ENCODE measurements at regions not wholly inside any gene's neighbourhood (a gene's known extent, or its start where the extent isn't known, plus 50 kb on each side); places are given as distances from the start of the nearest gene placed in this dataset.

- dilution Hi-C loops (cut with MboI; ENCODE audit: extremely low pct_ligation_motif_present, low sequenced_read_pairs), result no loop called here
- TF ChIP-seq EZH2 (IDR thresholded peaks at IDR 0.05; ENCODE audit: borderline replicate concordance, low read depth, low read length, severe bottlenecking), result no peak
- no peak for TF ChIP-seq GATA2 (IDR thresholded peaks at IDR 0.05; ENCODE audit: insufficient read depth, insufficient read length, low read depth, low read length)
- no peak for TF ChIP-seq CTCF (IDR thresholded peaks at IDR 0.05; ENCODE audit: extremely low read depth in 1 of 2, insufficient read depth in 1 of 2, low read depth in 1 of 2, low read length in 2 of 2)
- no peak for TF ChIP-seq JUN (IDR thresholded peaks at IDR 0.05; ENCODE audit: borderline replicate concordance, insufficient read depth, insufficient read length, low read depth)
- TF ChIP-seq MYC (IDR thresholded peaks at IDR 0.05; ENCODE audit: low read depth, low read length), result no peak
- TF ChIP-seq MAX (IDR thresholded peaks at IDR 0.05; ENCODE audit: insufficient read depth, insufficient read length), result no peak
- no peak for TF ChIP-seq FOS (IDR thresholded peaks at IDR 0.05; ENCODE audit: borderline replicate concordance, insufficient read depth, low read length)
- TF ChIP-seq POLR2AphosphoS5 (IDR thresholded peaks at IDR 0.05; ENCODE audit: insufficient read depth, low read depth, low read length), result no peak
- TF ChIP-seq POLR2A (IDR thresholded peaks at IDR 0.05; ENCODE audit: low read depth, low read length), result no peak
- ChIA-PET POLR2A (no interaction called here), CTCF (interaction anchor here (1.3 kb wide), 1 partner anchor 13 kb away, joined by 3 read pairs; no protein-coding TSS in a partner anchor)
- intact Hi-C loops (cut with micrococcal nuclease), result no loop called here
- Histone ChIP-seq H3K9ac (replicated peaks; ENCODE audit: extremely low read depth, insufficient read depth, low read length) (no peak overlapping the region), H3K9me1 (replicated peaks; ENCODE audit: control insufficient read depth, extremely low read depth, insufficient read depth, low read length) (no peaks in the 10 kb centered on the region), H3K36me3 (ENCODE audit: control insufficient read depth in 2 of 2, extremely low read depth in 1 of 2, insufficient read depth in 2 of 2, low read length in 2 of 2) (no peaks in the 10 kb centered on the region), H4K20me1 (replicated peaks; ENCODE audit: control insufficient read depth, extremely low read depth, insufficient read depth, low read length) (no peaks in the 10 kb centered on the region), H3K27me3 (ENCODE audit: control insufficient read depth in 2 of 2, insufficient read depth in 2 of 2, low read length in 2 of 2) (no peaks in the 10 kb centered on the region), H3K4me3 (replicated peaks in 1 of 3; ENCODE audit: insufficient read depth in 1 of 3, low read depth in 1 of 3, low read length in 3 of 3) (no peak overlapping the region), H3K4me1 (ENCODE audit: control insufficient read depth, extremely low read depth, insufficient read depth, low read length) (no peaks in the 10 kb centered on the region), H3K79me2 (ENCODE audit: control insufficient read depth, insufficient read depth, low read length) (no peaks in the 10 kb centered on the region), H3K9me3 (replicated peaks; ENCODE audit: control insufficient read depth, insufficient read depth, low read length) (no peaks in the 10 kb centered on the region), H3K4me2 (ENCODE audit: insufficient read depth, low read length) (no peak overlapping the region), H2AFZ (ENCODE audit: low read depth, low read length) (no peak overlapping the region), H3K27ac (ENCODE audit: insufficient read depth, low read depth, low read length) (no peak overlapping the region)
- BruUV-seq (replicated peaks), result no TSS peak
- DNase-seq (ENCODE audit: low read depth, low spot score) (no peak), FAIRE-seq (no peak)
These were observed 753.2 kb upstream of the B3GALT2 start for GRCh38 chr1:193939585-193939984.
